Vagina (tissue), 2 donors: ENCODE measurements at regions not wholly inside any gene's neighbourhood (a gene's known extent, or its start where the extent isn't known, plus 50 kb on each side); places are given as distances from the start of the nearest gene placed in this dataset.

ENCODE experiments used
- POLR2A ChIP-seq, 2 donors: fragments of 450-650 bp; IDR thresholded peaks; one replicate each; pipeline ENCODE4 v1.6.1; 2017; ENCODE audit warnings: antibody characterized with exemption in 2 of 2, mild to moderate bottlenecking in 2 of 2, moderate library complexity in 2 of 2
- POLR2AphosphoS5 ChIP-seq, 2 donors: sonication (generic); formaldehyde crosslinking; IDR thresholded peaks; one replicate each; pipeline ENCODE4 v1.9.0; 2017; ENCODE audit warnings: antibody characterized with exemption in 2 of 2, mild to moderate bottlenecking in 2 of 2, low read depth in 1 of 2; ENCODE audit not compliant: insufficient read depth in 1 of 2
- TF ChIP-seq, protein P1 (sequence below), 3 experiments: fragments of 450-650 bp in 2 of 3; fragments of 200-600 bp in 1 of 3; sonication (generic) in 1 of 3; IDR thresholded peaks; one replicate each; pipeline ENCODE4 v1.5.1; 2017 to 2019; ENCODE audit warnings: antibody characterized with exemption in 3 of 3, mild to moderate bottlenecking in 2 of 3, moderate library complexity in 2 of 3

DNA sequence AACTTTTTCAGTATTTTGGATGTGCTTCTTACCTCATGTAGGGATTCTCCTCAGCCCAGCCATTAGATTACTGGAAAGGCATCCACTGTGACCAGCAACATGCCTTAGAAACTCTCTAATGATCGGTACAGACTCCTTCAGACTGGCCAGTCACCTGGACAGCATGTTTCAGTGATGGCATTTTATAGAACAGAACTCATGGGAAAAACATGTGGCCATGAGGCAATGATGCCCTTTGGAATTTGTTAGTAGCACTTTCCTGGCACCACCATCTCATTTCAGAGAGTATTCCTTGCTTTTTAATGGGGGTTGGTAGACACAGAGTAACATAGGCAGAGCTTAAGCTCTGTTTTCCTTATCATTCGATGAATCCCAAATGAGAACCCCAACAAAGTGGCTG lies 72.1 kb upstream of the FAM98A start:
- TF ChIP-seq, protein P1, sequence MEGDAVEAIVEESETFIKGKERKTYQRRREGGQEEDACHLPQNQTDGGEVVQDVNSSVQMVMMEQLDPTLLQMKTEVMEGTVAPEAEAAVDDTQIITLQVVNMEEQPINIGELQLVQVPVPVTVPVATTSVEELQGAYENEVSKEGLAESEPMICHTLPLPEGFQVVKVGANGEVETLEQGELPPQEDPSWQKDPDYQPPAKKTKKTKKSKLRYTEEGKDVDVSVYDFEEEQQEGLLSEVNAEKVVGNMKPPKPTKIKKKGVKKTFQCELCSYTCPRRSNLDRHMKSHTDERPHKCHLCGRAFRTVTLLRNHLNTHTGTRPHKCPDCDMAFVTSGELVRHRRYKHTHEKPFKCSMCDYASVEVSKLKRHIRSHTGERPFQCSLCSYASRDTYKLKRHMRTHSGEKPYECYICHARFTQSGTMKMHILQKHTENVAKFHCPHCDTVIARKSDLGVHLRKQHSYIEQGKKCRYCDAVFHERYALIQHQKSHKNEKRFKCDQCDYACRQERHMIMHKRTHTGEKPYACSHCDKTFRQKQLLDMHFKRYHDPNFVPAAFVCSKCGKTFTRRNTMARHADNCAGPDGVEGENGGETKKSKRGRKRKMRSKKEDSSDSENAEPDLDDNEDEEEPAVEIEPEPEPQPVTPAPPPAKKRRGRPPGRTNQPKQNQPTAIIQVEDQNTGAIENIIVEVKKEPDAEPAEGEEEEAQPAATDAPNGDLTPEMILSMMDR (IDR thresholded peaks at IDR 0.05), result no peak
- TF ChIP-seq POLR2AphosphoS5 (IDR thresholded peaks at IDR 0.05; ENCODE audit: insufficient read depth in 1 of 2, low read depth in 1 of 2) (no peak), POLR2A (IDR thresholded peaks at IDR 0.05) (no peak)
